HL-60/S4 (cell line): ENCODE measurements at regions not wholly inside any gene's neighbourhood (a gene's known extent, or its start where the extent isn't known, plus 50 kb on each side); places are given as distances from the start of the nearest gene placed in this dataset.

Source experiments
- in situ Hi-C: fragments of 300-500 bp; cut with MboI; formaldehyde crosslinking; loops from 2 replicates; pipeline ENCODE4 v1.14.3; 2022; ENCODE audit warnings: low sequenced_read_pairs

GRCh38 chr9:126123927-126124326 is 202.7 kb upstream of the MVB12B start:
- in situ Hi-C loops: no loop called here

DNA sequence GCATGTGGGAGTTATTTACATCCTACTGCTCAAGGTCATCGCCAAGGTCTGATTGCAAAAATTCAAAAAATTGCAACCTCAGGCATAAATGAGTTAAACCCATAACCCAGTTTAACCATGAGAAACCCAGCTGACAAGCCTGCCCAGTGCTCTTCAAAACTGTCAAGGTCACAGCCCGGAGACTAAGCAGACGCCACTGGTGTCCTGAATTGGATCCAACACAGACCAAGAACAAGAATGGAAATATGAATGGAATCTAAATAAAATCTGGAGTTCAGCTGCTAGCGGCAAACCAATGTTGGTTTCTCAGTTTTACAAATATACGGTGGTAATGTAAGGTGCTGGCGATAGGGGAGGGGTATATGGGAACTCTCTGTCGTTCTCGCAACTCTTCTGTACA is 201.5 kb upstream of the MVB12B start:
- in situ Hi-C loops: no loop called here

GRCh38 chr9:126125577-126125976 is 201.1 kb upstream of the MVB12B start:
- in situ Hi-C loops: no loop called here

GRCh38 chr9:126125992-126126409 is 200.6 kb upstream of the MVB12B start:
- in situ Hi-C loops: no loop called here

- in situ Hi-C loops: no loop called here
Observed at GRCh38 chr9:126126807-126127206, 199.8 kb upstream of the MVB12B start.

GRCh38 chr9:126127591-126127990 is 199.0 kb upstream of the MVB12B start:
- in situ Hi-C loops: no loop called here

GRCh38 chr9:126128494-126129142 is 198.0 kb upstream of the MVB12B start:
- in situ Hi-C loops: no loop called here

DNA sequence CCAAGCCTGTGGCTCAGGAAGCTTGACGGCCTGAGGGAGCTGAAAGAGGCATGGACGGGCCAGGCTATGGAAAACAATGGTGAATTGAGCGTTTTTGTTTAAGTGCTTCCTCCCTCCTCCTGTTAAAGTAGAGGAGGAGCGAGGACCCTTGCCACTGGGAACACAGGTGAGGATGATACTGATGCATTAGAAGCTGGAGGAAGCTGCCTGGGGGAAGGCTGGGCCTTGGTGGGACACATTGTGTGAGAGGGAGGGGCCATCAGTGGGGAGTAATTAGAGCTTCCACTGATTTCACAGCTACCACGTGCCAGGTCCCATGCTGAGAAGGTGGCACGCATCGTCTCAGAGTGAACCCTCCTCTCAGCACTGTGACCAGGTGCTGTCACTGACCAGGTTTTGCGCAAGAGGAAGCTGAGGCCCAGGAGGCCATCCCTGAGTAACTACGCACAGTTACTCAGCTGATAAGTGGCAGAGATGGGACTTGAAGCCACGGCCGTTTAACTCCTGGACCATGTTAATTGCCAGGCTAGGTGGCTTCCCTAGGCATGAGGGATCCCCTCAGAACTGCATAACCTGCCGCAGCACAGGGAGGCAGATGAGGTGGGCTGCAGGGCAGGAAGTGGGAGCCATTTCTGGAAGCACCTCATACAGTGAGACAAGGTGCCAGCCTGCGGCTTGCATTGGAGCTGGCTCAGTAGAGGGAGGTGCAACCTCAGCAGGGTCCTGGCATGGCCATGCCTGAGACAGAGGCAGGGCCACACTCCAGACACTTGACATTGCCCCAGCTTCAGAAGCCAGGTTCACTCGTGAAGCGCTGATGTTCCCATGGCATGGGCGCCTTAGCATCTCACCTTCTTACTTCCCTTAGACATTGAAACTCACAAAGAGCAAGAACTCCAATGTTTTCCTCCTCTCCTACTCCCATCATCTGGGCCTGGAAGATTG is 195.3 kb upstream of the MVB12B start:
- in situ Hi-C loops: no loop called here

- in situ Hi-C loops: no loop called here
Observed at GRCh38 chr9:126132746-126133145, 193.9 kb upstream of the MVB12B start.

DNA sequence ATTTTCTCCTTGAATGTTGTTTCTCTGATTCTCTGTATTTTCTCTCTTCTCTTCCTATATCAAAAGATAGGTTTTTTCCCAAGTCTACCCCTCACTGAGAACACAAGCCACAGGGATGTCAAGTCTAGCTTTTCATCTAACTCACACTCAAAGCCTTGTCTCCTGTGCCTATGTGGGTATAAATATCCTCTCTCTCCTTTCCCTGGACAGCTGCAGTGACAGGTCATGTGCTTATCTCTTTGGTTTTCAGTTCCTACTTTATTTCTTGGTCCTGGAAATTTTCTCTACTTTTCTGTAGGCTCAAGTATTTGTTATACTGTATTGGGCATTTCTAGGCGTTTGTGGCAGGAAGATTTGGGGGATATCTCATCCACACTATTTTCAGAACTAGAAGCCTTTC is 182.4 kb upstream of the MVB12B start:
- in situ Hi-C loops: no loop called here

DNA sequence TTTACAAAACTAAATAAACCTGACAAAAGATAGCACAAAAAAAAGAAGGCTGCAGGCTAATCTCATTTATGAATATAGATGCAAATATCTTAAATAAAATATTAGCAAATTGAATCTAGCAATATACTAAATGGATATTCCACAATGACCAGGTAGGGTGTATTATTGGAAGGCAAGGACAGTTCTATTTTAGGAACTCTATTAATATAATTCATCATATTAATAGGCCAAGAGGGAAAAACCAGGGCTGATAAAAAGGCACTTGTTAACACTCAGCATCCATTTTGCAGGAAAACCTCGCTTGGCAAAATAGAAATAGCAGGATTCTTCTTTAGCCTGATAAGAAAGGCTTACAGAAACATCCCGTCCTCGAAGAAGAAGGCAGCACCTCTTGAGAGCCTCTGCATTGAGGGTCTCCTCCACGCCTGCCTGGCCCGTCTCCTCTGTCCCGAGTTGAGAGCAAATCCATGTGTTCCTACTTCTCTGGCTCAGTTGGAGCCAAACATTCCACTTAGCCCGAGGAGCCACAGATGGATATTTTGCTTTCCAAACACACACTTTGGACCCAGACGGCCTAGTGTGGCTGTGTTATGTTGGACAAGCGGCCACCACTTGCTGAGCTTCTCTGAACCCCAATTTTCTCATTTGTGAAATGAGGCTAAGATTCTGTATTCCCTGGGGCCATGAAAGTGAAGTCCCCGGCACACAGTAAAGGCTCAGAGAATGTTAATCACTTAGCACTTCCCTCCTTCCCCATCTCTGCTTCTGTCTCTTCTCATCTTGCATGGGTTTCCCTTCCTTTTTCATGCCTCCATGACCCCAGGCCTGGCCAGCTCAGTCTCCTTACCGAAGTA is 181.8 kb upstream of the MVB12B start:
- in situ Hi-C loops: no loop called here

DNA sequence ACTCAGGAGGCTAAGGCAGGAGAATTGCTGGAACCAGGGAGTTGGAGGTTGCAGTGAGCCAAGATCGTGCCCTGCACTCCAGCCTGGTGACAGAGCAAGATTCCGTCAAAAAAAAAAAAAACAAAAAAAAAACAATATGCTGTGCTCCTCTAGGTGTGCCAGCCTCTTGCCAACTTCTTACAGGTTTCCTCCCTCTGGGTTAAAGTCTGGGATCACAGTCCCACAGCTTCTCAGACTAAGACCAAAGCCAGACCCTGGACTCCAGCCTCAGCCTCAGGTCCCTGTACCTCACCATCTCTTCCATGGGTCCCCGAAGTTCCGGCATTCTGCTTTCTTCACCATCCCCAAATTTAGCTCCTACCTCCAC is 180.8 kb upstream of the MVB12B start:
- in situ Hi-C loops: no loop called here

- in situ Hi-C loops: no loop called here
Observed at GRCh38 chr9:126146254-126147145, 180.1 kb upstream of the MVB12B start.

- in situ Hi-C loops: no loop called here
Observed at GRCh38 chr9:126147186-126147935, 179.3 kb upstream of the MVB12B start.

GRCh38 chr9:126147936-126148870 is 178.4 kb upstream of the MVB12B start:
- in situ Hi-C loops: no loop called here

DNA sequence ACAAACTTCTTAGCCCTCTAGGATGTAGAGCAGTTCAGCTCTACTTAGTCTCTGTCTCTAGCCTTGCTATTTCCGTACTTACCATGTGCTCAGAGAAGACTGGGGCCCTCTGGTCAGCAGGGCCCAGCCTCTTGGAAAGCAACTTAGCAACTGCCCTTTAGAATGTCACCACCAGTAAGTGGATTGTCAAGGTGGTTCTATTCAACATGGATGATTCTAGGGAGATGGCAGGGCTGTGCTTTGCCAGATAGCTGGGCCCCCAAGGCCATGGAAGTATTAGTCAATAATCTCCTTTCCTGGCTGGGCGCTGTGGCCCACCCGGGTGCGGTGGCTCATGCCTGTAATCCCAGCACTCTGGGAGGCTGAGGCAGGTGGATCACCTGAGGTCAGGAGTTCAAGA is 177.6 kb upstream of the MVB12B start:
- in situ Hi-C loops: no loop called here

- in situ Hi-C loops: no loop called here
Observed at GRCh38 chr9:126149661-126150060, 177.0 kb upstream of the MVB12B start.

GRCh38 chr9:126150411-126151030 is 176.1 kb upstream of the MVB12B start:
- in situ Hi-C loops: no loop called here
